PC-3 (cell line): ENCODE measurements at regions not wholly inside any gene's neighbourhood (a gene's known extent, or its start where the extent isn't known, plus 50 kb on each side); places are given as distances from the start of the nearest gene placed in this dataset.

ENCODE experiments used
- EZH2 ChIP-seq: fragments of 300-600 bp; sonication (generic); IDR thresholded peaks from one replicate; pipeline ENCODE4 v1.6.1; 2017; ENCODE audit warnings: antibody characterized with exemption, mild to moderate bottlenecking, low read length; ENCODE audit not compliant: unreplicated experiment
- TF ChIP-seq, protein P1 (sequence below): fragments of 300-600 bp; sonication (generic); conservative IDR thresholded peaks from 2 replicates; pipeline ENCODE4 v1.5.1; 2017; ENCODE audit warnings: antibody characterized with exemption, low read depth, mild to moderate bottlenecking, low read length

- TF ChIP-seq, protein P1, sequence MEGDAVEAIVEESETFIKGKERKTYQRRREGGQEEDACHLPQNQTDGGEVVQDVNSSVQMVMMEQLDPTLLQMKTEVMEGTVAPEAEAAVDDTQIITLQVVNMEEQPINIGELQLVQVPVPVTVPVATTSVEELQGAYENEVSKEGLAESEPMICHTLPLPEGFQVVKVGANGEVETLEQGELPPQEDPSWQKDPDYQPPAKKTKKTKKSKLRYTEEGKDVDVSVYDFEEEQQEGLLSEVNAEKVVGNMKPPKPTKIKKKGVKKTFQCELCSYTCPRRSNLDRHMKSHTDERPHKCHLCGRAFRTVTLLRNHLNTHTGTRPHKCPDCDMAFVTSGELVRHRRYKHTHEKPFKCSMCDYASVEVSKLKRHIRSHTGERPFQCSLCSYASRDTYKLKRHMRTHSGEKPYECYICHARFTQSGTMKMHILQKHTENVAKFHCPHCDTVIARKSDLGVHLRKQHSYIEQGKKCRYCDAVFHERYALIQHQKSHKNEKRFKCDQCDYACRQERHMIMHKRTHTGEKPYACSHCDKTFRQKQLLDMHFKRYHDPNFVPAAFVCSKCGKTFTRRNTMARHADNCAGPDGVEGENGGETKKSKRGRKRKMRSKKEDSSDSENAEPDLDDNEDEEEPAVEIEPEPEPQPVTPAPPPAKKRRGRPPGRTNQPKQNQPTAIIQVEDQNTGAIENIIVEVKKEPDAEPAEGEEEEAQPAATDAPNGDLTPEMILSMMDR, result no peak
- no peak for TF ChIP-seq EZH2
Observed at GRCh38 chr3:40751666-40752065, 226.9 kb downstream of the ZNF621 start.
